HFFc6 (cell line): ENCODE measurements at regions not wholly inside any gene's neighbourhood (a gene's known extent, or its start where the extent isn't known, plus 50 kb on each side); places are given as distances from the start of the nearest gene placed in this dataset.
A peak's percentile ranks its signal among the peaks of the same experiment; 100 is the strongest.

Source experiments
- DNase-seq: peaks from one replicate; pipeline ENCODE4 v3.0.0-alpha.2; 2018
- H3K27ac Mint-ChIP-seq: 2 replicates; pipeline ENCODE4 v1.8.0; 2020; ENCODE audit warnings: mild to moderate bottlenecking, mixed read lengths
- H3K27me3 Mint-ChIP-seq: 2 replicates; pipeline ENCODE4 v1.8.0; 2021; ENCODE audit warnings: mild to moderate bottlenecking, moderate library complexity, mixed read lengths; ENCODE audit not compliant: insufficient read depth
- H3K36me3 Mint-ChIP-seq: 2 replicates; pipeline ENCODE4 v1.8.0; 2021; ENCODE audit warnings: low read depth, mixed read lengths
- H3K4me1 Mint-ChIP-seq: 2 replicates; pipeline ENCODE4 v1.8.0; 2020; ENCODE audit warnings: low read depth, mixed read lengths
- H3K4me3 Mint-ChIP-seq: 2 replicates; pipeline ENCODE4 v1.8.0; 2020; ENCODE audit warnings: mild to moderate bottlenecking, moderate library complexity, mixed read lengths
- H3K9me3 Mint-ChIP-seq: 2 replicates; pipeline ENCODE4 v1.8.0; 2020; ENCODE audit warnings: mild to moderate bottlenecking, mixed read lengths
- CTCF ChIP-seq: fragments of 200-600 bp; sonication (generic); IDR thresholded peaks from 2 replicates; pipeline ENCODE4 v1.5.0; 2021; ENCODE audit warnings: antibody characterized with exemption, mild to moderate bottlenecking

DNA sequence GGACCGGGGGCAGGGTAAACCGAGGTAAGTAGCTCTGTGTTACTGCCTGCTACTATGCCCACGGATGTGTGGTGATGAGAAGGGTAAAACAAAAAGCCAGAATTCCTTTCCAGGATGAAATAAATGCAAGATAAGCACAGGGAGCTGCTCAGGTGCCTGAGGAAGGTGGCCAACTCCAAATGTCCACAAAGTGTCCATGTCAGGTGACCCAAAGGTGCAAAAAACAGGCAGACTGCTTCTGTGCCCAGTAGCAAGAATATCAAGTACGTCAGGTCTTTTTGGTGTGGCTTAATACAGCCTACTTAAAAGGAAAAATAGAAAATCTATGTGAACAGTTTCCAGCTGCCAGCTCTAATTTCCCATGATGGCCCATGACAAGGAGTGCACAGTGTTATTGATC is 279.3 kb downstream of the SETD4 start:
- peak overlapping the region; percentile 93 for H3K27ac Mint-ChIP-seq
- H3K36me3 Mint-ChIP-seq: peaks cover 18% of the 10 kb centered on the region
- DNase-seq: no peak
- no peaks in the 10 kb centered on the region for H3K9me3 Mint-ChIP-seq
- peaks cover 45% of the 10 kb centered on the region for H3K4me1 Mint-ChIP-seq
- H3K27me3 Mint-ChIP-seq: peaks cover 4% of the 10 kb centered on the region
- no peak for TF ChIP-seq CTCF
- H3K4me3 Mint-ChIP-seq: no peak overlapping the region

DNA sequence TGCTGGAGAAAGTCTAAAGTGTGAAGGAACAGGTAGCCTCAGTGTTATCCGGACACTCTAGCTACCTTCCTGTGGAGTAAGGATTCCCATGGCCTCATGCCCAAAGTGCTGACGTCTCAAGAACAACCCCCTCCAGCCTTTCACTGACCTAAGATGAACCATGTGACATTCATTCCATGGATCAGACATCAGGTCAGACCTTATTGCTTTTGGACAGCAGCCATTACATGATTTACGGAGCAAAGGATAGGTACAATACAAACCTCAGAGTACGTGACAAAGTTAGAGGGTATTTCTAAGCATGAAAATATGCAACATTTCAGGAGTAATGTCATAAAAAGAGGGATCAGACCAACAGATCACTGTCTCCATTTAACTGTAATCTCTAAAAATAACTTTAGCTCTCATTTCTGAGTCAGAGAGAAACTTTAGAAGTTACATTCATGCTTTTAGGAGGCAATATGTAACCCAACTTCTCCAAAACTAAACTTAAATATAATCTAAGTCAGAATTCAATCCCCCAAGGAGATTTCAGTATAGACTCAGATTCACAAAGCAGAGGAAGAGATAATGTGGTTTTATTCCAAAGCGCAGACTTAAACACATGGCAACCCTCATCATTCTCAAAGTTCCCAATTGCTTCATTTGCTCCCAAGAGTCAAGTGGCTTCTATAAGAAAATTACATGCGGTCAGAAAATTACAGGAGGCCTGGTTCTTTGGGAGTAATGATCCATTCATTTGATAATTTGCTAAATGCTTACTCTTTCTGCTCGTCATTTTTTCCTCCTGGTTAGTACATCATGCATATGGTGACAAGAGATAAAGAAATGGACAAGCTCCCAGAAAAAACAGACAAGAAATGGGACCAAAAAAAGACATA is 280.4 kb downstream of the SETD4 start:
- peak; percentile 94 for DNase-seq
- no peaks in the 10 kb centered on the region for H3K9me3 Mint-ChIP-seq
- peaks cover 18% of the 10 kb centered on the region for H3K36me3 Mint-ChIP-seq
- H3K27me3 Mint-ChIP-seq: peaks cover 4% of the 10 kb centered on the region
- peak overlapping the region; percentile 73 for H3K4me3 Mint-ChIP-seq
- peak overlapping the region; percentile 93 for H3K27ac Mint-ChIP-seq
- no peak for TF ChIP-seq CTCF
- H3K4me1 Mint-ChIP-seq: peaks cover 49% of the 10 kb centered on the region

DNA sequence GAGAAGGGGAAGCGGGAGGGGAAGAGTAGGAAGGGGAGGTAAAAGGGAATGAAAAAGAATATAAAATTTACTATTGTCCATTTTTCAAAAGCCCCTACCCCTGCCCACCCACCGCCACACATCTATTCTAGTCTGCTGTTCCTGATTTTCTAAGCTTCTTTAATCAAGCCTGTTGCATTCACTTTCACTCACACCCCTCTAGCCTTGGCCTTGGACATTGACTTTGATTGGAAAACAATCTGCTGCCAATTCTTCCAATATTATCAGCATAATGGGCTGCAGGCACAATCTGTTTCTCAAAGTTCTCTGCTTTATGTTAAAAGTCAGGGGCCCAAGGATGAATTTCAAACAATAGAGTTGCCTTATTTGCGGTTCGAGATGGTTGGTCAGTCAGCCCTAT is 281.2 kb downstream of the SETD4 start:
- H3K36me3 Mint-ChIP-seq: peaks cover 18% of the 10 kb centered on the region
- no peak for TF ChIP-seq CTCF
- no peaks in the 10 kb centered on the region for H3K9me3 Mint-ChIP-seq
- H3K27ac Mint-ChIP-seq: peak overlapping the region; percentile 93
- peaks cover 49% of the 10 kb centered on the region for H3K4me1 Mint-ChIP-seq
- H3K27me3 Mint-ChIP-seq: peaks cover 2% of the 10 kb centered on the region; the same call in 1 of the 2 replicates
- no peak for DNase-seq
- H3K4me3 Mint-ChIP-seq: no peak overlapping the region

DNA sequence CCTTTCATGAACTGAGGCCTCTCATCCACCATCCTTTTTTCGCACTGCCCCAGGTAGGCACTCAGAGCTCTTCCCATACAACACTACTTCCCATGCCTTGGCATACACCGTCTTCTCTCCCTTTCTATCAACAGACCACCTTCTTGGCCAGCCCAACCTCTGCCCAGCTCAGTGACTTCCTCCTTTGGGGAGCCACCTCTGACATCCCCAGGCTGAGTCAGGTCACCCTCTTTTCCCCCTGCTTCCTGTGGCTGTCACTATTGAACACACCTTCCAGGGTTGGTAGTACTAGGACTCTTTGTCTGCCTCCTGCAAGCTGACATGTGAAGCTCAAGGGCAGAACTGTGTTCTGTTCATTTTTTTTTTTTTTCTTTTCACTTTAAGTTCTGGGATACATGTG is 283.2 kb downstream of the SETD4 start:
- Mint-ChIP-seq H3K9me3 (no peaks in the 10 kb centered on the region), H3K27ac (no peak overlapping the region), H3K4me1 (peaks cover 63% of the 10 kb centered on the region), H3K4me3 (no peak overlapping the region), H3K36me3 (peaks cover 14% of the 10 kb centered on the region; the same call in 1 of the 2 replicates), H3K27me3 (peaks cover 2% of the 10 kb centered on the region; the same call in 1 of the 2 replicates)
- no peak for TF ChIP-seq CTCF
- DNase-seq: no peak

GRCh38 chr21:35775778-35776544 is 284.4 kb downstream of the SETD4 start:
- Mint-ChIP-seq H3K27me3 (peaks cover 2% of the 10 kb centered on the region; the same call in 1 of the 2 replicates), H3K9me3 (no peaks in the 10 kb centered on the region), H3K27ac (no peak overlapping the region), H3K4me3 (no peak overlapping the region), H3K4me1 (peaks cover 67% of the 10 kb centered on the region), H3K36me3 (peaks cover 14% of the 10 kb centered on the region; the same call in 1 of the 2 replicates)
- no peak for DNase-seq
- no peak for TF ChIP-seq CTCF
